ENCODE measurements at regions not wholly inside any gene's neighbourhood (a gene's known extent, or its start where the extent isn't known, plus 50 kb on each side); places are given as distances from the start of the nearest gene placed in this dataset.

DNA sequence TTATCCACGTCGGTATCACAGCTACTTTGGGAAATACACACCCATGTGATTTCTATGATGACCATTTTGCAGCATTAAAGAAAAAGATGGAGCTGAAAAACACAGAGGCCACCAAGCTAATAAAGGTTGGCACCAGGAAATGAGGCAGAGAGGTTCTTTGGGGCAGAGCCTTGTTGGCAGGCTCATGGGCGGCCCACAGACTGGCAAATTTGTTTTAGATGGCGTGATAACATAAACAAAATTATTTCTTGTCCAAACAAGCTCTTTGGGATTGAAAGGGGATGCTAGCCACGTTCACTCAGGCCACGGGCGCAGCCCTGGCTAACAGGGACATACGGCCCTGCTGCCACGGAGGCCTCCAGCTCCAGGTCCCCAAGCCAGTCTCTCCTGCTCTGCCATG lies 135.9 kb upstream of the ZMIZ1 start:
- TF ChIP-seq, protein P1, sequence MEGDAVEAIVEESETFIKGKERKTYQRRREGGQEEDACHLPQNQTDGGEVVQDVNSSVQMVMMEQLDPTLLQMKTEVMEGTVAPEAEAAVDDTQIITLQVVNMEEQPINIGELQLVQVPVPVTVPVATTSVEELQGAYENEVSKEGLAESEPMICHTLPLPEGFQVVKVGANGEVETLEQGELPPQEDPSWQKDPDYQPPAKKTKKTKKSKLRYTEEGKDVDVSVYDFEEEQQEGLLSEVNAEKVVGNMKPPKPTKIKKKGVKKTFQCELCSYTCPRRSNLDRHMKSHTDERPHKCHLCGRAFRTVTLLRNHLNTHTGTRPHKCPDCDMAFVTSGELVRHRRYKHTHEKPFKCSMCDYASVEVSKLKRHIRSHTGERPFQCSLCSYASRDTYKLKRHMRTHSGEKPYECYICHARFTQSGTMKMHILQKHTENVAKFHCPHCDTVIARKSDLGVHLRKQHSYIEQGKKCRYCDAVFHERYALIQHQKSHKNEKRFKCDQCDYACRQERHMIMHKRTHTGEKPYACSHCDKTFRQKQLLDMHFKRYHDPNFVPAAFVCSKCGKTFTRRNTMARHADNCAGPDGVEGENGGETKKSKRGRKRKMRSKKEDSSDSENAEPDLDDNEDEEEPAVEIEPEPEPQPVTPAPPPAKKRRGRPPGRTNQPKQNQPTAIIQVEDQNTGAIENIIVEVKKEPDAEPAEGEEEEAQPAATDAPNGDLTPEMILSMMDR (conservative IDR thresholded peaks at IDR 0.05 in 1 of 2, IDR thresholded peaks at IDR 0.05 in 1 of 2; ENCODE audit: extremely low read depth in 1 of 2, insufficient read depth in 1 of 2, low read depth in 1 of 2, low read length in 2 of 2): no peak
- no peak for TF ChIP-seq EZH2 (IDR thresholded peaks at IDR 0.05; ENCODE audit: borderline replicate concordance, low read length)

All from mammary epithelial cell (primary cell).